MM.1S (cell line): ENCODE measurements at regions not wholly inside any gene's neighbourhood (a gene's known extent, or its start where the extent isn't known, plus 50 kb on each side); places are given as distances from the start of the nearest gene placed in this dataset.

ENCODE experiments used
- DNase-seq: peaks from one replicate; pipeline ENCODE4 v3.0.0-alpha.2; 2015
- H2AFZ ChIP-seq: fragments of 300-600 bp; sonication (generic); 2 replicates; pipeline ENCODE4 v1.6.0; 2016; ENCODE audit warnings: antibody characterized with exemption, low read length
- H3F3A ChIP-seq: fragments of 300-600 bp; sonication (generic); 2 replicates; pipeline ENCODE4 v1.6.1; 2016; ENCODE audit warnings: mild to moderate bottlenecking, antibody characterized with exemption, low read length, moderate library complexity, mixed read lengths; ENCODE audit not compliant: insufficient read depth
- H3K27ac ChIP-seq: fragments of 300-600 bp; sonication (generic); 2 replicates; pipeline ENCODE4 v1.5.1; 2016; ENCODE audit warnings: mild to moderate bottlenecking, low read length
- H3K27me3 ChIP-seq: fragments of 300-600 bp; sonication (generic); replicated peaks from 2 replicates; pipeline ENCODE4 v1.6.0; 2016; ENCODE audit warnings: low read length; ENCODE audit not compliant: insufficient read depth
- H3K36me3 ChIP-seq: fragments of 300-600 bp; sonication (generic); replicated peaks from 2 replicates; pipeline ENCODE4 v1.6.1; 2016; ENCODE audit warnings: mild to moderate bottlenecking, low read length, mixed read lengths; ENCODE audit not compliant: insufficient read depth
- H3K4me1 ChIP-seq: fragments of 300-600 bp; sonication (generic); 2 replicates; pipeline ENCODE4 v1.6.1; 2016; ENCODE audit warnings: low read length, mixed read lengths
- H3K4me2 ChIP-seq: fragments of 300-600 bp; sonication (generic); 2 replicates; pipeline ENCODE4 v1.6.0; 2016; ENCODE audit warnings: low read depth, low read length
- H3K4me3 ChIP-seq: fragments of 300-600 bp; sonication (generic); 2 replicates; pipeline ENCODE4 v1.5.1; 2016; ENCODE audit warnings: low read length, mixed read lengths
- H3K79me2 ChIP-seq: fragments of 300-600 bp; sonication (generic); 2 replicates; pipeline ENCODE4 v1.6.1; 2016; ENCODE audit warnings: mixed run types, low read length, mixed read lengths
- H3K9ac ChIP-seq: fragments of 300-600 bp; sonication (generic); 2 replicates; pipeline ENCODE4 v1.6.1; 2016; ENCODE audit warnings: low read length, mixed read lengths
- H3K9me2 ChIP-seq: fragments of 300-600 bp; sonication (generic); replicated peaks from 2 replicates; pipeline ENCODE4 v1.6.1; 2016; ENCODE audit warnings: mild to moderate bottlenecking, low read length, mixed read lengths; ENCODE audit not compliant: insufficient read depth
- H3K9me3 ChIP-seq: fragments of 300-600 bp; sonication (generic); replicated peaks from 2 replicates; pipeline ENCODE4 v1.6.1; 2016; ENCODE audit warnings: mild to moderate bottlenecking, low read length, mixed read lengths; ENCODE audit not compliant: insufficient read depth
- H4K20me1 ChIP-seq: fragments of 300-600 bp; sonication (generic); 2 replicates; pipeline ENCODE4 v1.6.1; 2016; ENCODE audit warnings: mild to moderate bottlenecking, low read length, moderate library complexity, mixed read lengths; ENCODE audit not compliant: insufficient read depth
- EZH2 ChIP-seq: fragments of 300-600 bp; sonication (generic); optimal IDR thresholded peaks from 2 replicates; pipeline ENCODE3; 2017; ENCODE audit warnings: low read depth, mild to moderate bottlenecking, antibody characterized with exemption, low read length, mixed read lengths
- EZH2phosphoT487 ChIP-seq: fragments of 300-600 bp; sonication (generic); IDR thresholded peaks from 2 replicates; pipeline ENCODE4 v1.6.1; 2018; ENCODE audit warnings: antibody characterized with exemption, low read length
- TF ChIP-seq, protein P1 (sequence below): fragments of 300-600 bp; sonication (generic); IDR thresholded peaks from 2 replicates; pipeline ENCODE4 v1.5.1; 2016; ENCODE audit warnings: antibody characterized with exemption, low read length, mixed read lengths

DNA sequence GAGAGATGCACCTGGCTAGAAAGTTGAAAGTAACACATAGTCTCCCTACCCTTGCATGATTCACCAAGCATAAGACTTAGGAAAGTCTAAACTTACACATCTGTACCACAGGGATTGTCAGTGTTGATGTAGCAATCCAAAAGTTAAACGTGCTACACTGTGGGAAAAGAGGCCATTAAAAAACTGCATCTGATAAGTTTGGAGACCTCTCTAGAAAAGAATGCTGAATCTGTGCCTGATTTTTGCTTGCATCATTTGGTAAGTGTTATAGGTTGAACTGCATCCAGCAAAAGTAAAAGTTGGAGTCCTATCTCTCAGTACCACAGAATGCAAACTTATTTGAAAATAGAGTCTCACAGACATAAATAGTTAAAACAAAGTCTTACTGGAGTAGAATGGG lies 126.6 kb downstream of the SLC6A15 start:
- Histone ChIP-seq H3K4me1 (no peaks in the 10 kb centered on the region), H3K9me3 (no peaks in the 10 kb centered on the region), H3K79me2 (no peaks in the 10 kb centered on the region), H3F3A (no peaks in the 10 kb centered on the region), H3K4me2 (no peak overlapping the region), H3K9ac (no peak overlapping the region), H2AFZ (no peak overlapping the region), H4K20me1 (no peaks in the 10 kb centered on the region), H3K27me3 (no peaks in the 10 kb centered on the region), H3K27ac (no peak overlapping the region), H3K4me3 (no peak overlapping the region), H3K36me3 (no peaks in the 10 kb centered on the region), H3K9me2 (no peaks in the 10 kb centered on the region)
- DNase-seq: no peak
- TF ChIP-seq EZH2phosphoT487 (no peak), EZH2 (no peak)
- TF ChIP-seq, protein P1, sequence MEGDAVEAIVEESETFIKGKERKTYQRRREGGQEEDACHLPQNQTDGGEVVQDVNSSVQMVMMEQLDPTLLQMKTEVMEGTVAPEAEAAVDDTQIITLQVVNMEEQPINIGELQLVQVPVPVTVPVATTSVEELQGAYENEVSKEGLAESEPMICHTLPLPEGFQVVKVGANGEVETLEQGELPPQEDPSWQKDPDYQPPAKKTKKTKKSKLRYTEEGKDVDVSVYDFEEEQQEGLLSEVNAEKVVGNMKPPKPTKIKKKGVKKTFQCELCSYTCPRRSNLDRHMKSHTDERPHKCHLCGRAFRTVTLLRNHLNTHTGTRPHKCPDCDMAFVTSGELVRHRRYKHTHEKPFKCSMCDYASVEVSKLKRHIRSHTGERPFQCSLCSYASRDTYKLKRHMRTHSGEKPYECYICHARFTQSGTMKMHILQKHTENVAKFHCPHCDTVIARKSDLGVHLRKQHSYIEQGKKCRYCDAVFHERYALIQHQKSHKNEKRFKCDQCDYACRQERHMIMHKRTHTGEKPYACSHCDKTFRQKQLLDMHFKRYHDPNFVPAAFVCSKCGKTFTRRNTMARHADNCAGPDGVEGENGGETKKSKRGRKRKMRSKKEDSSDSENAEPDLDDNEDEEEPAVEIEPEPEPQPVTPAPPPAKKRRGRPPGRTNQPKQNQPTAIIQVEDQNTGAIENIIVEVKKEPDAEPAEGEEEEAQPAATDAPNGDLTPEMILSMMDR: no peak

DNA sequence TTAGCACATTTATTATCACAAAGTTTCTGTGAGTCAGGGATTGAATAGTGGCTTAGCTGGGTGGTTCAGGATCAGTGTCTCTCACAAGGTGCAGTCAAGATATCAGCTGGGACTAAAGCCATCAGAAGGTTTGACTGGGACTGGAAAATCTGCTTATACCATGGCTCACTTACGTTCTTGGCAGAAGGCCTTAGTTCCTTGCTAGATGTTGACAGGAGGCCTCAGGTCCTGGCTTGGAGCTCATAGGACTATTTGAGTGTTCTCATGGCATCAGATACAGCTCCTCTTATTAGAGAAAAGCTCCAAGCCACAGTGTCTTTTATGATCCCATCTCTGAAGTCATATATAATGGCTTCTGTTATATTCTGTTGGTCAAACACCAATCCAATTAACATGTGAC lies 127.3 kb downstream of the SLC6A15 start:
- Histone ChIP-seq H3K36me3 (no peaks in the 10 kb centered on the region), H3K4me2 (no peak overlapping the region)
- TF ChIP-seq EZH2phosphoT487 (no peak), EZH2 (no peak)
- TF ChIP-seq, protein P1: no peak

GRCh38 chr12:84779169-84779568 lies 133.4 kb downstream of the SLC6A15 start:
- no peaks in the 10 kb centered on the region for H4K20me1 ChIP-seq
- H3K36me3 ChIP-seq: no peaks in the 10 kb centered on the region
- H3K27me3 ChIP-seq: no peaks in the 10 kb centered on the region
- no peak for DNase-seq
- H3F3A ChIP-seq: no peaks in the 10 kb centered on the region
- TF ChIP-seq EZH2 (no peak), EZH2phosphoT487 (no peak)
- TF ChIP-seq, protein P1: no peak
- H3K4me1 ChIP-seq: no peaks in the 10 kb centered on the region
- H3K9ac ChIP-seq: no peak overlapping the region
- no peak overlapping the region for H3K4me2 ChIP-seq
- no peaks in the 10 kb centered on the region for H3K9me2 ChIP-seq
- no peak overlapping the region for H3K4me3 ChIP-seq
- H3K79me2 ChIP-seq: no peaks in the 10 kb centered on the region
- no peaks in the 10 kb centered on the region for H3K9me3 ChIP-seq
- H2AFZ ChIP-seq: no peak overlapping the region
- H3K27ac ChIP-seq: no peak overlapping the region

More for the DNA sequence above, 127.3 kb downstream of the SLC6A15 start:
- no peaks in the 10 kb centered on the region for H3K79me2 ChIP-seq
- no peaks in the 10 kb centered on the region for H3K27me3 ChIP-seq
- H3K4me3 ChIP-seq: no peak overlapping the region
- H3F3A ChIP-seq: no peaks in the 10 kb centered on the region
- no peaks in the 10 kb centered on the region for H3K9me3 ChIP-seq
- H3K9ac ChIP-seq: no peak overlapping the region
- H3K9me2 ChIP-seq: no peaks in the 10 kb centered on the region
- H3K27ac ChIP-seq: no peak overlapping the region
- no peak for DNase-seq
- H3K4me1 ChIP-seq: no peaks in the 10 kb centered on the region
- no peaks in the 10 kb centered on the region for H4K20me1 ChIP-seq
- H2AFZ ChIP-seq: no peak overlapping the region
